A673 (cell line): ENCODE measurements at regions not wholly inside any gene's neighbourhood (a gene's known extent, or its start where the extent isn't known, plus 50 kb on each side); places are given as distances from the start of the nearest gene placed in this dataset.
"Not testable (repeated sequence)": the region's sequence is repeated elsewhere in the genome, so short reads cannot be mapped to it uniquely, and the experiment has no call there.

Source experiments
- BruUV-seq: library from RNA; stranded (reverse); fragments of 400-500 nt; replicated peaks from 2 replicates; lab custom pipeline; 2021; lab: Mats Ljungman, UMichigan
- CTCF ChIA-PET: fragments of 300-600 bp; sonication (Branson Sonifier 250); formaldehyde crosslinking; loops from one replicate; lab custom pipeline; 2022; ENCODE audit warnings: antibody characterized with exemption; lab: Charles Lee
- POLR2A ChIA-PET: fragments of 300-600 bp; sonication (Branson Sonifier 250); formaldehyde crosslinking; loops from one replicate; lab custom pipeline; 2022; ENCODE audit warnings: antibody characterized with exemption; ENCODE audit not compliant: low non-redundant PET; lab: Charles Lee
- DNase-seq: peaks from one replicate; pipeline ENCODE4 v3.0.0-alpha.2; 2015; ENCODE audit warnings: low spot score
- H3K27ac ChIP-seq: fragments of 200-600 bp; sonication (generic); 2 replicates; pipeline ENCODE4 v1.5.1; 2016; ENCODE audit warnings: mixed run types, low read depth, mild to moderate bottlenecking, mixed read lengths, antibody characterized with exemption, low read length; ENCODE audit not compliant: poor library complexity, severe bottlenecking
- H3K27me3 ChIP-seq: fragments of 200-600 bp; sonication (generic); replicated peaks from 2 replicates; pipeline ENCODE4 v1.6.1; 2017; ENCODE audit warnings: mixed run types, low read depth, mild to moderate bottlenecking, mixed read lengths, antibody characterized with exemption, low read length; ENCODE audit not compliant: insufficient read depth, poor library complexity
- H3K36me3 ChIP-seq: fragments of 200-600 bp; sonication (generic); 2 replicates; pipeline ENCODE4 v1.6.1; 2016; ENCODE audit warnings: mixed run types, mild to moderate bottlenecking, mixed read lengths, antibody characterized with exemption, low read length; ENCODE audit not compliant: insufficient read depth, poor library complexity, severe bottlenecking
- H3K4me1 ChIP-seq: fragments of 200-600 bp; sonication (generic); 2 replicates; pipeline ENCODE4 v1.6.1; 2017; ENCODE audit warnings: mixed run types, mild to moderate bottlenecking, mixed read lengths, antibody characterized with exemption, low read length; ENCODE audit not compliant: insufficient read depth, poor library complexity, severe bottlenecking
- H3K4me3 ChIP-seq: fragments of 200-600 bp; sonication (generic); 2 replicates; pipeline ENCODE4 v1.5.1; 2016; ENCODE audit warnings: low read depth, mixed run types, mild to moderate bottlenecking, mixed read lengths, low read length; ENCODE audit not compliant: poor library complexity, severe bottlenecking
- H3K9me3 ChIP-seq: fragments of 200-600 bp; sonication (generic); 2 replicates; pipeline ENCODE4 v1.6.1; 2016; ENCODE audit warnings: mixed run types, low read depth, mild to moderate bottlenecking, mixed read lengths, antibody characterized with exemption, low read length; ENCODE audit not compliant: poor library complexity, severe bottlenecking
- EZH2 ChIP-seq: fragments of 200-600 bp; sonication (generic); IDR thresholded peaks from 2 replicates; pipeline ENCODE4 v1.6.1; 2017; ENCODE audit warnings: borderline replicate concordance, low read depth, mild to moderate bottlenecking, mixed read lengths, antibody characterized with exemption, low read length; ENCODE audit not compliant: poor library complexity, severe bottlenecking
- intact Hi-C: fragments of 100-400 bp; cut with micrococcal nuclease; formaldehyde crosslinking; loops from one replicate; pipeline ENCODE4 v1.10.0; 2022; ENCODE audit not compliant: unreplicated experiment
- TF ChIP-seq, protein P1 (sequence below): fragments of 300-800, 200-600 bp; sonication (generic); conservative IDR thresholded peaks from 2 replicates; pipeline ENCODE4 v1.5.1; 2017; ENCODE audit warnings: low read depth, mild to moderate bottlenecking, antibody characterized with exemption, low read length, moderate library complexity, mixed read lengths

DNA sequence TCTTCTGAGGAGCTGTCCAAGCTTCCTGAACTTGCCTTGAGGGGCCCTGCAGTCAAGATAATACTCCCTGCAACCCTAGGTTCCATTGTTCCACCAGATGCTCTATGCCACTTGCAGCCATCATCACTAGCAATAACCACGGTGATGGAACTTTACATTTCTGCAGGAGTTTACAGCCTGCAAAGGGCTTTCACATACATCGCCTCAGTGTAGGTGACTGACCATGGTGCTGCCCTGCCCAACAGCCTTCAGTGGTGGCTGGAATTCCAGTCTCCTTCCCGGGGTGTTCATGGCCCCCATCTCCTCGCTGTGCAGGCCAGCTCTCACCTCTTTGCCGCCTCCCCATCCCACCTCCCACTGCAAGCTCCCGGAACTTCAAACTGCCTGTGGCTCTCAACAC is 225.5 kb upstream of the ECI2 start:
- DNase-seq = no peak
- ChIA-PET CTCF (no interaction called here), POLR2A (no interaction called here)
- no TSS peak for BruUV-seq
- Histone ChIP-seq H3K9me3 (no peaks in the 10 kb centered on the region), H3K27me3 (no peaks in the 10 kb centered on the region), H3K4me1 (peaks cover 9% of the 10 kb centered on the region), H3K36me3 (no peaks in the 10 kb centered on the region), H3K27ac (no peak overlapping the region), H3K4me3 (no peak overlapping the region)
- intact Hi-C loops = no loop called here
- TF ChIP-seq EZH2 = no peak
- TF ChIP-seq, protein P1, sequence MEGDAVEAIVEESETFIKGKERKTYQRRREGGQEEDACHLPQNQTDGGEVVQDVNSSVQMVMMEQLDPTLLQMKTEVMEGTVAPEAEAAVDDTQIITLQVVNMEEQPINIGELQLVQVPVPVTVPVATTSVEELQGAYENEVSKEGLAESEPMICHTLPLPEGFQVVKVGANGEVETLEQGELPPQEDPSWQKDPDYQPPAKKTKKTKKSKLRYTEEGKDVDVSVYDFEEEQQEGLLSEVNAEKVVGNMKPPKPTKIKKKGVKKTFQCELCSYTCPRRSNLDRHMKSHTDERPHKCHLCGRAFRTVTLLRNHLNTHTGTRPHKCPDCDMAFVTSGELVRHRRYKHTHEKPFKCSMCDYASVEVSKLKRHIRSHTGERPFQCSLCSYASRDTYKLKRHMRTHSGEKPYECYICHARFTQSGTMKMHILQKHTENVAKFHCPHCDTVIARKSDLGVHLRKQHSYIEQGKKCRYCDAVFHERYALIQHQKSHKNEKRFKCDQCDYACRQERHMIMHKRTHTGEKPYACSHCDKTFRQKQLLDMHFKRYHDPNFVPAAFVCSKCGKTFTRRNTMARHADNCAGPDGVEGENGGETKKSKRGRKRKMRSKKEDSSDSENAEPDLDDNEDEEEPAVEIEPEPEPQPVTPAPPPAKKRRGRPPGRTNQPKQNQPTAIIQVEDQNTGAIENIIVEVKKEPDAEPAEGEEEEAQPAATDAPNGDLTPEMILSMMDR = no peak

- Histone ChIP-seq H3K4me1 (peaks cover 9% of the 10 kb centered on the region), H3K27ac (peak overlapping the region; percentile 29), H3K9me3 (no peaks in the 10 kb centered on the region), H3K4me3 (no peak overlapping the region), H3K27me3 (no peaks in the 10 kb centered on the region), H3K36me3 (no peaks in the 10 kb centered on the region)
- no peak for DNase-seq
- intact Hi-C loops = no loop called here
- TF ChIP-seq EZH2 = no peak
- TSS peak; percentile 92 for BruUV-seq
- POLR2A ChIA-PET = no interaction called here
- CTCF ChIA-PET = no interaction called here
These were observed 223.8 kb upstream of the ECI2 start for GRCh38 chr6:4359108-4359730.

- Histone ChIP-seq H3K4me3 (no peak overlapping the region), H3K27ac (peak overlapping the region; percentile 29), H3K4me1 (peaks cover 9% of the 10 kb centered on the region), H3K9me3 (no peaks in the 10 kb centered on the region), H3K36me3 (no peaks in the 10 kb centered on the region), H3K27me3 (no peaks in the 10 kb centered on the region)
- TF ChIP-seq EZH2 = no peak
- TF ChIP-seq, protein P1 = no peak
- intact Hi-C loops = no loop called here
- BruUV-seq = no TSS peak
- peak; percentile 81 for DNase-seq
- POLR2A ChIA-PET = no interaction called here
- CTCF ChIA-PET = no interaction called here
These were observed 223.2 kb upstream of the ECI2 start for GRCh38 chr6:4358414-4359107.

GRCh38 chr6:4357660-4358152 is 222.3 kb upstream of the ECI2 start:
- H3K27me3 ChIP-seq, H3K27ac ChIP-seq, H3K9me3 ChIP-seq, DNase-seq, CTCF ChIA-PET, POLR2A ChIA-PET, H3K4me1 ChIP-seq, BruUV-seq, H3K36me3 ChIP-seq, H3K4me3 ChIP-seq, intact Hi-C loops: not testable (repeated sequence)
